ENCODE measurements at regions not wholly inside any gene's neighbourhood (a gene's known extent, or its start where the extent isn't known, plus 50 kb on each side); places are given as distances from the start of the nearest gene placed in this dataset.

DNA sequence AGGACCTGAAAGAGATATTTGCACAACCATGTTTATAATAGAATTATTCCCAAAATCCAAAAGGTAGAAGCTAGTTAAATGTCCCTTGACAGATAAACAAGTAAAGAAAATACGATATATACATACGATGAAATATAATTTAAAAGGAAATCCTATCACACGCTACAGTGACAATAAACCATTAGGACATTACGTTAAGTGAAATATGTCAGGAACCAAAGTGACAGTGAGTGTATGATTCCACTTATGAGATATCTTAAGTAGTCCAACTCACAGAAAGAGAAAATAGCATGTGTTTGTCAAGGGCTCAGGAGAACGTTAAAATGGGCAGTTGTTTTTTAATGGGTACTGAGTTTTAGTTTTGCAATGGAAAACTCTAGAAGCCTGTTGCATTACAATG, 212.7 kb upstream of the PMFBP1 start:
- TF ChIP-seq GATA2 (IDR thresholded peaks at IDR 0.05; ENCODE audit: low read depth, low read length) (no peak), GATA3 (IDR thresholded peaks at IDR 0.05; ENCODE audit: low read depth, low read length) (no peak)
